Upper lobe of left lung (tissue), 4 donors: ENCODE measurements at regions not wholly inside any gene's neighbourhood (a gene's known extent, or its start where the extent isn't known, plus 50 kb on each side); places are given as distances from the start of the nearest gene placed in this dataset.

Experiments used
- CTCF ChIP-seq, 6 experiments: fragments of 450-650 bp in 4 of 6; fragments of 200-600 bp in 2 of 6; sonication (generic) in 2 of 6; IDR thresholded peaks; one replicate each; pipeline ENCODE4 v1.5.1; 2016 to 2019; ENCODE audit warnings: antibody characterized with exemption in 6 of 6
- POLR2AphosphoS5 ChIP-seq, 2 donors: sonication (generic); formaldehyde crosslinking; IDR thresholded peaks; one replicate each; pipeline ENCODE4 v1.5.1; 2017; ENCODE audit warnings: antibody characterized with exemption in 2 of 2

GRCh38 chr4:52367282-52367830 is 291.7 kb downstream of the USP46 start:
- TF ChIP-seq CTCF (IDR thresholded peaks at IDR 0.05): no peak
- no peak for TF ChIP-seq POLR2AphosphoS5 (IDR thresholded peaks at IDR 0.05)
